Kidney tubule cell (primary cell): ENCODE measurements at regions not wholly inside any gene's neighbourhood (a gene's known extent, or its start where the extent isn't known, plus 50 kb on each side); places are given as distances from the start of the nearest gene placed in this dataset.

Source experiments
- DNase-seq: peaks from one replicate; pipeline ENCODE4 v3.0.0-alpha.2; 2018; ENCODE audit warnings: low spot score

- no peak for DNase-seq
Observed at GRCh38 chr9:3161912-3162311, 318.0 kb upstream of the PUM3 start.

GRCh38 chr9:3157011-3157410, 313.1 kb upstream of the PUM3 start:
- no peak for DNase-seq

DNA sequence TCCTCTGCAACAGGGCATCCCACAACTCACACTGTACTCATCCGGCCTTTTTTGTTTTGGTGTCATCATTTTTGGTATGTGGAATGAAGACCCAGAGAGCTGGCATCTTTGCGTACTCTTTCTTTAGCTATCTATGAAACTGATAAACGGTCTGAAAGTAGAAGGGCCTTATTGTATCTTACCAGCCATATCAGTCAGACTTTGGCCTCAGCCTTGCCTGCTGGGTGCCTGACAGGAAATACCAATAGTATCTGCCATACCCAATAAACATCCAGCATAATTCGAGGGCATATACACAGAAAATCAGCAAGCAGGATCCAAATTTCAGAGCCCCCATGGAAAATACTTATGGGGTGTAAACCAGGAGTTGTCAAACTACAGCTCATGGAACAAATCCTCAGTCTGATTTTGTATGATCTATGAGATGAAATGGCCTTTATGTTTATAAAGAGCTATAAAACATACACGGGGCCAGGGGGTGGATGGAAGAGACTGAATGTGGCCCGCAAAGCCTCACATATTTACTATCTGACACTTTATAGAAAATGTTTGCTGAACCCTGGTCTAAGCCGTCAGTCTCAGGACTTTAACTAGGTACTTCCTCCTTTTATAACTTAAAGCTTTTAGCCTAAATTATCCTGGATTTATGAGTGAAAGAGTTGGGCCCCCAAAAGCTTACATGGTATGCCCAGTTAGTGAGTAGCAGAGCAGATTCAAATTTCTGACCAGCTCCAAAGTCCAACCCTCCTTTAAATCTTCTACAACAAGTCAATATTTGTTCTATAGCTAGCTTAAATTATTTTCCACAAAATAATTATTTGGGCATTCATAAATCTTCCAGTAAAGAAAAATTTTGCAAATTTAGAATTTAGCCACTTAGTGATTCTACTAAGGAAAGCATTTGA, 308.0 kb upstream of the PUM3 start:
- DNase-seq = no peak

DNA sequence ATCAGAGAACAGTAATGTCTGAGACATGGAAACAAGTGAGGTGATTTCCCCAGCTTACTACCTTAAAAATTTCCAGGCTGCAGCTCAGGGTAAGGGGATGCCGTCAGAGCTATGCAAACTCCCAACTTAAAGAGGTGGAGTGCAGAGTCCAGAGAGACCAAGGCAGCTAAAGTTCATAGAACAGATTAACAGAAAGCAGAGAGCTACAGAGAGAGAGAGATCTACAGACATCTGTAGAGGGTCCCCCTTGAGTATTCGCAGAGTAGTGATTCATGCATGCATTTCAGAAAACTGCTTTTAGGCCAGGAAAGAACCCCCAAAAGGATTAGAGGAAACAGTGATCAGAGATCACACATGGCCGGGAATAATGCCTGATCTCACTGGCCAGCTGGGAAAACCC, 306.2 kb upstream of the PUM3 start:
- DNase-seq = no peak

DNA sequence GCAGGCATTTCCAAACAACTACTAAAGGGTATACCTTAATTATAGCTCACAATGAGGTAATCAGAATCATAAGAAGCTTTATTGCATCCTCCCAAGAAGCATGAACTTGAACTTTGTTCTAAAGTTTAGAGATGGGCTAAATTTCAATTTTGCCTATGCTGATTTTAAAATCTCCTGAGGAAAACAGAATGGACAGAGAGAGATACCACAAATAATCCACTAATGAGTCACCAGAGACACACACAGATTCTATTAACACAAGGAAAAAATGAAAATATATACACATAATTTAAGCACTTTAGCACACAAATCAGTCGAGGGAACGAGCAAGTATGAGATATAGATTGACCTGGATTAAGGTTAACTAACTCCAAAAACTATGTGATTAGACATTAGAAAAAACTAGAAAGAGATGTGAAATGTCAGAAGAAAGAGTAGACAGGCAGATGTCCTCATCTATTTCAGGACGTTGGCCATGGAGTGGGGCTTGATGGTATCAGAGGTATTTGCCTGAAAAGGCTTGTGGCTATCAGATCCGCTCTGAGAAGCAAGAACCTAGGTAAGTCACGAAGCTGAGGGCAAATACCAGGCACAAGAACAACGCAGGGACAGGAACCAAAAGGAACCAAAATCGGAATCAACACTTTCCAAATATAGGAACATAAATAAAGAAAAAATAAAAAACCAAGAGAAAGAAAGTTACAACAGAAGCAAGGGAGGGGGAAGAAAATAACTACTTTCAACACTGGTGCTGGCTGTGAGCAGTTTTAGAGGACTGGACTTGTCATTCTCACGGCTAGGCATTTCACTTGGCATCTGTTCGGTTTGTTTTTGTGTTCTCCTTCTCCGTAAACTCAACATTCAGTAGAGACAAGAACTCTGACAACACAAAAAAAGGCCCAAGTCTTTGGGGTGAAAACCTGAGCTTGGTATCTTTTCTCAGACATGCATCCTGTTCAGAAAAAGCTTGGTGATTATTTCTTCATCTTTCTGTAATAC, 294.6 kb upstream of the PUM3 start:
- no peak for DNase-seq

DNA sequence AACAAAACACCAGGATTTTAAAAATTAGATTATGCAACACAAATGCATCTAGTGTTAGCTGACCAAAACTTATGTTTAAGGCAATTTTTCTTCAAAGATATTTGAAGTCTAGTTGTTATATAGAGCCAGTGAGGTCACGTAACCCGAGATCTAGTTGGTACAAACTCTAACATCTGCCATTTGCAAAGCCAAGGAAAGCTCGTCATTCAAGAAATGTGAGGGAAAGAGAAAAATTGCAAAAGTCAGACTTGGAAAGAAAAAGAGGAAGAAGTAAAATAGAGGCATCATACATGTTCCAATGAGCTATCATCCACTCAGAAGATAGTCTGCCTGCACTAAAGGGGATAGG, 293.4 kb upstream of the PUM3 start:
- no peak for DNase-seq

- DNase-seq = no peak
Observed at GRCh38 chr9:3136686-3137346, 292.9 kb upstream of the PUM3 start.

DNA sequence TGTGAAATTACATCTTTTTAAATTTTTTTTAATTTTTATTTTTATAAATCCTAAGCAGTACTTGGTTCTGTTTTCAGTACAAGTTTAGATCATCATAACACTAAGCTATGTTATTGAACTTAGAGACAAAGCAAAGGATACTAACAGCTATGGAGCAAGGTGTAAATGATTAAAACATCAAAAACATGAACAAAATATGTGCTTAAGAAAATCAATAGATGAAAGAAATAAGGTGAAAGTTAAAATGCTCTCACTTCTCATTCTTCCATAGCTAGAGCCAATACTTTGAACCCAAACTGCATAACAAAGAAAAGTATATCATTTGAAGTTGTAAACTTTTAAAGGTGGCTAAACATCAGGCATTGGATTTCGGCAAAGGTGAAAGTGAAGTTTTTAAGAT, 292.3 kb upstream of the PUM3 start:
- DNase-seq = no peak

DNA sequence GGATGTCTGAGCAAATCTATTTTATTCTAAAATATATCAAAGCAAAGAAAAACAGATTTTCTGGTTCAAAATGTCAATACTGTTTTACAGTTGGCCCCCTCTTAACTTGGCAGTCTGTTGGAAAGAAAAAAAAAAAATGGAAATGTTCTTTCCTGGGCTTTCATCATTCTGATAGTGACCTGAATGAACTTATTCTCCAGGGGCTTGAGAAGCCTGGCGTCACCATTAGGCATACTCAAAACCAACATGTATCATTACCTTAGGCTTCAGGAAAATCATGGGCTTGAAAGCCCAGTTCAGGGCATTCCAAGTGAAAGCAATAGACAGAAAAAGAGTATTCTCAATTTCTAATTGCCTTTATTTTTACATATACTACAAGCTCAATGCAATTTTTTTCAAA, 283.7 kb upstream of the PUM3 start:
- no peak for DNase-seq

DNA sequence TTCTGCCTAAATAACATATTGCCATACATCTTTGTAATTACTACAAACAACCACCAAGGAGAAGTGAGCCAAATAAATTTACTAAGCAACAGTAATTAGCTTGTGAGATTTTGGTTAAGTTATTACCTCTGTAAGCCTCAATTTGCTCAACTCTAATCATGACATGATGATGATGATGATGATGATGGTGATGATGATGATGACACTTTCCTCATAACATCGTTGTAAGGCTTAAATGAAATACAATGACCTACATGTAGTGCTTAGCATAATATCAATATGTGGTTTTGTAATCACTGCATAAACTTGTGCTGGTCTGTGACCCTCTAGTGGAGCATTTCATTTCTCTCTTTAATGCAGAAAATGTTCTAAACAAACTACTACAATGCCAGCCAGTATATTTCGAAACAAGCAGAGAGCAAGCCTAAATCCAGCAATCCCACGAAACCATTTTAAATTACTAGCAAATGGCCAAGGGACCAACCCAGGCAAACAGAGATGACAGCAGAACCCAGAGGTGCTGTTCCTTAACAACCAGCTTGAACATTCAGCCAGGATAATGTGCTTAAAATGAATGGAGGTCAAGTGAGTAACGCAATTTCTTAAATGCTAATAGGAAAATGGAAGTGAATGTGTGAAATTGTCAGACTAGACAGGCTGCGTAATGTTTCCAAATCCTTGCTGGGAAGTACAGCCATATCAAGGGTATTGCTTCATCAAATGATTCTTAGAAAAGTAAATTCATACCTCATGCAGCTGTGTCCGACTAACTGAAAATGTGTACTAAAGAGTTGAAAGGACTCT, 281.9 kb upstream of the PUM3 start:
- DNase-seq = no peak

GRCh38 chr9:3124001-3124400, 280.1 kb upstream of the PUM3 start:
- DNase-seq = no peak

- no peak for DNase-seq
Observed at GRCh38 chr9:3118081-3118480, 274.2 kb upstream of the PUM3 start.

DNA sequence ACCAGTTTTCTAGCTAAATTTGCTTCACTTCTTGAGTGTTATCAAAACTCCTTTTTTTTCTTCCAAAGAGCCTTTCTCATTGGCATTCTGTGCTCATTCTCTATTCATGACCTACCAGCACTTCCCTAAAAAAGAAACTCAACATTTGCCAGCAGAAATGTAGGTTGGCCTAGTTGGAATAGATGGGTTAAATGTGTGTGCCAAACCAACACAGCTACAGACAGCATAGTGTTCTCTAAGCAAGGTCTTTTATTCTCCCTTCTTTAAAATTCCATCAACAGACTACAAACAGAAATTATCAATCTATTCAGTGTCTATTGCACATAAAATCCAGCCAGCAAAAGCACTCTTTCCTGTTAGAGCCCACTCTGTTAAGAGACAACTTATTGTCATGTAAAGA, 255.8 kb upstream of the PUM3 start:
- no peak for DNase-seq

DNA sequence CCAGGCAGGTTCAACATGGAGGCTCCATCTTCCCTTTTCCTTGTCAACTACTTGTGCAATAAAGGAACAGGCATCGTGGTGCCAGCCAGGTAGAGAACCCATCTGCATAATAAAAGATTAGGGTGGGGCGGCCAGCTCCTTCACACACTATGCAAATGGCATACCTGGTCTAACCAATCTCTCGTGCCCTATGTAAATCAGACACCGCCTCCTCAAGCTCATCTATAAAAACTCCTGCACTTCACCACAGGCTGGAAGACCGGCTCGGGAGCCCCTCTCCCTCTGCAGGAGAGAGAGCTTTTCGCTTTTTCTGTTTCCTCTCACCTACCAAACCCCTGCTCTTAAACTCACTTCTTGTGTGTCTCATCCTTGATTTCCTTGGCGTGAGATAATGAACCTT, 244.3 kb upstream of the PUM3 start:
- no peak for DNase-seq

- no peak for DNase-seq
Observed at GRCh38 chr9:3087697-3088096, 243.8 kb upstream of the PUM3 start.

- no peak for DNase-seq
Observed at GRCh38 chr9:3080951-3081350, 237.1 kb upstream of the PUM3 start.

GRCh38 chr9:3074247-3074646, 230.4 kb upstream of the PUM3 start:
- DNase-seq = peak; percentile 4

- no peak for DNase-seq
Observed at GRCh38 chr9:3066591-3066990, 222.7 kb upstream of the PUM3 start.

DNA sequence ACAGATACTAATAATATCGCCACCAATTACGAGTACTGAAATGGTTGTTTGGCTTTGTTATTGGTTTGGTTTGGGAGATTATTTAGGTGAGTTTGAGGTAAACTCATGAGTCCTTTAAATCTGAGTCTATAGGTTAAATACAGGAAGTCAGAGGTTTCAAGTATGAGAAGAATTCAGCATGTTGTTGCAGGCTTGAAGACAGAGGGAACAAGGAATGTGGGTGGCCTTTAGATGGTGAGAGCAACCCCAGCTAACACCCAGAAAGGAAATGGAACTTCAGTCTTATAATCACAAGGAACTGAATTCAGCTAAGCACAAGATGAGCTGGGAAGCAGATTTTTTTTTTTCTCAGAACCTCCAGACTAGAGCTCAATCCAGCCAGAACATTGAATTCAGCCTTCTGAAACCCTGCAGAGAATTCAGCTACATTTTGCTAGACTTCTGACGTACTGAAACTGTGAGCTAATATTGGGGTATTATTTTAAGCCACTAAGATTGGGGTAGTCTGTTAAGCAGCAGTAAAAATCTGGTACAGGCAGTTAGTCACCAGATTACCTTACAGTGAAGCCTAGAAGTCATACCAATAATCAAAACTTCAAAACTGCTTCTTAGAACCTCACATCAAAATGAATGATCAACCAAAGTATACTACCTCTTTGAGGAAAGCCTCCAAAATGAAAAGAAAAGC, 216.0 kb upstream of the PUM3 start:
- no peak for DNase-seq

DNA sequence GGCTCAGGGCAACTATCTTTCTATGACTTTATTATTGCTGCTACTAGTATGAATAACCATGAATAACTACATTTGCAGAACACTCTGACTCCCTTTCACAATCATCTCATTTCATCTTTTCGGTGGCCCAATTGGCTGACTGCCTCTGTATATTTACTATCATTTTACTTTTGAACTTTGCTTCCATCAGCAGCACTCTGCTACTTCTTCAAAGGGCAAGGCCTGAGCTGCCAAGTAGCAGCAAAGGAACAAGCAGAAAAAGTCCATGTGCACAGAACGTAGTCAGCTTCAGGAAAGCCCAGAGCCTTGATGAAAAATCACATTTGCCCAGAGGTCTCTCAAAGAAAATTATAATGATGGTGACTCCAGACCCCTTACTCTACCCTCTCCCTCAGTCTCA, 214.5 kb upstream of the PUM3 start:
- no peak for DNase-seq

- no peak for DNase-seq
Observed at GRCh38 chr9:3054017-3054586, 210.2 kb upstream of the PUM3 start.
